Left lung (tissue), 4 donors: ENCODE measurements at regions not wholly inside any gene's neighbourhood (a gene's known extent, or its start where the extent isn't known, plus 50 kb on each side); places are given as distances from the start of the nearest gene placed in this dataset.

ENCODE experiments used
- ATAC-seq: fragments of 200-7000 bp; cut with Tn5 transposase; one replicate; pipeline ENCODE4 v1.9.1; 2020; ENCODE audit warnings: moderate library complexity
- DNase-seq, 4 donors: peaks; one replicate each; pipeline ENCODE4 v3.0.0-alpha.2; 2013 to 2020
- H3K27ac ChIP-seq, 2 donors: fragments of 200-600 bp; sonication (generic) in 1 of 2; one replicate each; pipeline versions ENCODE4 v1.5.0 to v1.8.0; 2020 to 2021
- H3K27me3 ChIP-seq, 2 donors: fragments of 200-600 bp; sonication (generic) in 1 of 2; one replicate each; pipeline versions ENCODE4 v1.5.0 to v1.8.0; 2020 to 2021
- H3K36me3 ChIP-seq, 2 donors: fragments of 200-600 bp; sonication (generic) in 1 of 2; one replicate each; pipeline versions ENCODE4 v1.5.0 to v1.8.0; 2020 to 2021
- H3K4me1 ChIP-seq, 2 donors: fragments of 200-600 bp; one replicate each; pipeline ENCODE4 v1.8.0; 2021
- H3K4me3 ChIP-seq, 2 donors: fragments of 200-600 bp; sonication (generic) in 1 of 2; one replicate each; pipeline versions ENCODE4 v1.5.0 to v1.8.0; 2020 to 2021; ENCODE audit warnings: mild to moderate bottlenecking in 1 of 2
- H3K9me3 ChIP-seq, 2 donors: fragments of 200-600 bp; sonication (generic) in 1 of 2; one replicate each; pipeline versions ENCODE4 v1.5.0 to v1.8.0; 2020 to 2021
- CTCF ChIP-seq, 2 donors: fragments of 200-600 bp; sonication (generic) in 1 of 2; IDR thresholded peaks; one replicate each; pipeline versions ENCODE4 v1.5.0 to v1.8.0; 2021; ENCODE audit warnings: antibody characterized with exemption in 2 of 2
- intact Hi-C, 2 donors: fragments of 100-400 bp; cut with DNase I; formaldehyde crosslinking; loops; one replicate each; pipeline versions ENCODE4 v1.11.2 to v1.14.2; 2022
- donor health status: DM: no; HTN: yes; CAD: no.
- donor health status: DM: no; HTN: no; CAD: no.

GRCh38 chr6:3627956-3628835 lies 123.3 kb downstream of the PXDC1 start:
- no peaks in the 10 kb centered on the region for H3K9me3 ChIP-seq
- no peaks in the 10 kb centered on the region for H3K36me3 ChIP-seq
- no peak for ATAC-seq
- peaks cover 0 to 49% of the 10 kb centered on the region in 2 donors for H3K27me3 ChIP-seq
- no peaks in the 10 kb centered on the region for H3K4me1 ChIP-seq
- H3K4me3 ChIP-seq, result no peak overlapping the region
- intact Hi-C loops, result no loop called here
- no peak overlapping the region for H3K27ac ChIP-seq
- no peak for DNase-seq
- TF ChIP-seq CTCF (IDR thresholded peaks at IDR 0.05), result no peak

GRCh38 chr6:3627501-3627900 lies 124.0 kb downstream of the PXDC1 start:
- Histone ChIP-seq H3K4me1 (no peaks in the 10 kb centered on the region), H3K4me3 (no peak overlapping the region), H3K27me3 (peaks cover 0 to 50% of the 10 kb centered on the region in 2 donors), H3K36me3 (no peaks in the 10 kb centered on the region), H3K27ac (no peak overlapping the region), H3K9me3 (no peaks in the 10 kb centered on the region)
- ATAC-seq (no peak), DNase-seq (no peak)
- intact Hi-C loops, result no loop called here
- no peak for TF ChIP-seq CTCF (IDR thresholded peaks at IDR 0.05)

GRCh38 chr6:3625980-3626563 lies 125.4 kb downstream of the PXDC1 start:
- no peak for ATAC-seq
- peak in 1 of 4 donors; percentile 4 for DNase-seq
- no peak for TF ChIP-seq CTCF (IDR thresholded peaks at IDR 0.05)
- Histone ChIP-seq H3K9me3 (no peaks in the 10 kb centered on the region), H3K27me3 (peaks cover 0 to 50% of the 10 kb centered on the region in 2 donors), H3K4me1 (no peaks in the 10 kb centered on the region), H3K36me3 (no peaks in the 10 kb centered on the region), H3K4me3 (no peak overlapping the region), H3K27ac (no peak overlapping the region)
- intact Hi-C loops, result no loop called here

GRCh38 chr6:3625149-3625979 lies 126.1 kb downstream of the PXDC1 start:
- DNase-seq, result no peak
- ATAC-seq, result no peak
- Histone ChIP-seq H3K27me3 (peaks cover 0 to 50% of the 10 kb centered on the region in 2 donors), H3K9me3 (no peaks in the 10 kb centered on the region), H3K27ac (no peak overlapping the region), H3K36me3 (no peaks in the 10 kb centered on the region), H3K4me1 (no peaks in the 10 kb centered on the region), H3K4me3 (no peak overlapping the region)
- intact Hi-C loops, result no loop called here
- no peak for TF ChIP-seq CTCF (IDR thresholded peaks at IDR 0.05)
